Epithelial cell of prostate (primary cell): ENCODE measurements at regions not wholly inside any gene's neighbourhood (a gene's known extent, or its start where the extent isn't known, plus 50 kb on each side); places are given as distances from the start of the nearest gene placed in this dataset.
A peak's percentile ranks its signal among the peaks of the same experiment; 100 is the strongest.

Experiments used
- DNase-seq: peaks from one replicate; pipeline ENCODE4 v3.0.0-alpha.2; 2011; ENCODE audit warnings: low read depth, low spot score
- H3K27ac ChIP-seq: fragments of 450-650 bp; 2 replicates; pipeline ENCODE4 v1.5.1; 2017; ENCODE audit warnings: mild to moderate bottlenecking

DNA sequence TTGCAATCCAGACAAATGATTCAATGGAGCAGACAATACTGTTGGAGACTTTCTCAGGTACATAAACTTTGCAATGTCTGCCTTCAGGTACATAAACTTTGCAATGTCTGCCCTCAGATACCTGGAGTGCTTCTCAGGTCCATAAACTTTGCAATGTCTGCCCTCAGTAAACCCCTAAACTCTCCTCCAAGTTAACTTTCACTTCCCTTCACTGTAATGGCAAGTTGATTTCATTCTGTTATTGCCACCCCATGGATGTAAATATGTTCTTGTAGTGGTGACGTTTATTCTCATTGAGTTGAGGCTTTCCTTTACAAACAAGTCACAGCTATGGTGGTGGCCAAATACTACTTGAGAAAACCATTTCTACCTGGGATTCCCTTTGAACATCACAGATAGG, 338.8 kb downstream of the EPM2A start:
- no peak overlapping the region for H3K27ac ChIP-seq

DNA sequence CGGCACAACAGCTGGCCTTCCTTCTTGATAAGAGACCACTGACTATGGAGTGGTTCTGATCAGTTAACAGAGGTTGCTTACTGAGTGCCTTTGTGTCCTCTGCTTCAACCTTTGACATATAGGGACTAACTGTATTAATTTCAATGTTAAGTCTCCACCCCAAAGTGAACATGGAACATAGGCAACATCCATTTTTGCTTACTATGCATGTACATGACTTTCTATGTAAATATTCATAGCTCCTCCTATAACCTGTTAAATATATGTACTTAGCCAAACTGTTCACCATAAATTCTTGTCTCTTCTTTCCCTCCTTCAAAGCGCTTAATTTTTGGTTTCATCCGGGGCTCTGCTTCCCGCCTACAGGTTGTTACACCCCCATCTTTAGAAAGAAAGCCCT, 334.8 kb downstream of the EPM2A start:
- no peak for DNase-seq
- no peak overlapping the region for H3K27ac ChIP-seq

More for the DNA sequence above, 338.8 kb downstream of the EPM2A start:
- no peak for DNase-seq

DNA sequence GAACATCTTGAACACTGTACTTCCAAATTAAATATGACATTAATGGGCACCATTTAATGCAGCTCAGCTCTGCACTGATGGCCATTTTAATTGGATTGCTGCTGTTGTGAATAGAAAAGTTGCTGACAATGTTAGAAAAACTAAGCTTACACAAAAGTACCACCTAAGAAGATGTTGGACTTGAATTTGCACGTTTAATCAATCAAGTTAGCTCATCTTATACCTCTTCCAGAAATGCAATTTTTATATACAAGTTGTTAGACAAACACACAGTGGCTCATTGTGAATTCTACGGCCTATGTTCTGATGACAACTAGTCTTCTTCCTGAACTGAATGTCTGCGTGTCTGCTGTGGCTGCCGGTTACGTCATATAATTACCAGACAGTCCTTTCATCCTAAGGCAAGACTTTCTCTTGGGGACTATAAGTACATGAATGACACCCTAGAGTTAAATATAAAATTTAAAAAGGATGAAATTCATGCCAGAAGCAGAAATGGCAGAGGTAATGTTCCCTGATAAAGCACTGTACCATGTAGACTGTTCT, 330.2 kb downstream of the EPM2A start:
- no peak overlapping the region for H3K27ac ChIP-seq

DNA sequence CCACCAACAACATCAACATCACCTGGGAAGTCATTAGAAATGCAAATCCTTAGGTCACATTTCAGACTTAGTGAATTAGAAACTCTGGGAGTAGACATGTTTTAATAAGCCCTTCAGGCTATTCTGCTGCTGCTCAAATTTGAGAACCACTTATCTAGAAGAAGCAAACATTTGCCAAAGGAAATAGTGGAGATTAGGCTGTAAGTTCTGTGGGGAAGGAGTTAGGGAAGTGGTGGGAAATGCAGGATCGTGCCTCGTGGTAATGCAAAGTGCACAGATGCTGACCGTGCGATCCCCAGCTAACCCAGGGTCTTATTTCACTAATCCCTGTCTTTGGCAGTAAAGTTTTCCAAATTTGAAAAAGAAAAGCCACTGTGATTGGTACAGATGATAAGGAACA, 328.5 kb downstream of the EPM2A start:
- no peak overlapping the region for H3K27ac ChIP-seq
- no peak for DNase-seq

More for the DNA sequence above, 330.2 kb downstream of the EPM2A start:
- no peak for DNase-seq

DNA sequence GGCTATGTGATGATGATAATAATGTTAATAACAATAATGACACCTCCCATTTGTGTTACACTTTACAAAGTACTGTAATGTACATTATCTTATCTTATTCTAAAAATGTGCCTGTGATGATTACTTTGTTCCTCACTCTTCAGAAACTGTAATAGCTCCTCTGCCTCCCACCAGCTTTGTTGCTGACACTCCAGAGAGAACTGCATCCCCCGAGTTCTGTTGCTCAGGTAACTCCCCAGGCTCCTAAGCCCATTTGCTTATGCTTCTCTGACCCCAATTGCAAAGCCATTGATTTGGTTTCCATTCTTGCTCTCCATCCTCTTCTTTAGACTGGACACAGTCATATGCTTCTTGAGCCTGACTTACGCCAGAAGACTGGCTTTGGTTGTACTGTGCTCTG, 319.7 kb downstream of the EPM2A start:
- no peak for DNase-seq
- H3K27ac ChIP-seq: no peak overlapping the region

DNA sequence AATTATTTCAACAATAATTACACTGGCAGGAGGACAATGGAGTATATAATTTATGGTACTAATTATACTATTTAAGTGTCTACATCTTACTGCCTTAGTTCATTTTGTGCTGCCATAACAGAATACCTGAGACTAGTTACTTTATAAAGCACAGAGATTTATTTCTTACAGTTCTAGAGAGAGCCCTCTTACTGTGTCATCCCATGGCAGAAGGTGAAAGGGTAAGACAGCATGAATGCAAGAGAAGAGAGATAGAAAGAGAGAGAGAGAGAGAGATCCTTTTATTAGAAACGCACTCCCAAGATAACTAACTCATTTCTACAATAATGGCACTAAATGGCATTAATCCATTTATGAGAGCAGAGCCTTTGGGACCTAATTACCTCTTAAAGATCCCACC, 314.7 kb downstream of the EPM2A start:
- no peak overlapping the region for H3K27ac ChIP-seq
- DNase-seq: no peak

DNA sequence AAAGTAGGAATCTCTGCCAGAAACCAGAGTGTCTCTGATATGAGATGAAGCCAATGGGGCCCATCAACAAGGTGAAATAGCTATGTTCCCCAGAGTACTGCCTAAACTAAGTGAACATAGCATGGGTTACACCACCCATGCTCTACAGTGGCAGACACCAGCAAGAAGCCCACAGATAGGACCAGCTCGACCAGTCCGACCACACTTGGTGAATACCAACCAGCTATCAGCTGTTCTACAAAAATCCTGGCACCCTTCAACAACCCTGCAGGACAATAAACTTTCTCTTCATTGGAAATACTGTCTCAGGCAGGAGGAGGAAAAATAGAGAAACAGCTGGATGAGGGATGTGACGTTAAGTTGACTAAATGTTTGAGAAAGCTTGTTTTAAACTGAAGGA, 311.4 kb downstream of the EPM2A start:
- no peak for DNase-seq
- H3K27ac ChIP-seq: no peak overlapping the region

DNA sequence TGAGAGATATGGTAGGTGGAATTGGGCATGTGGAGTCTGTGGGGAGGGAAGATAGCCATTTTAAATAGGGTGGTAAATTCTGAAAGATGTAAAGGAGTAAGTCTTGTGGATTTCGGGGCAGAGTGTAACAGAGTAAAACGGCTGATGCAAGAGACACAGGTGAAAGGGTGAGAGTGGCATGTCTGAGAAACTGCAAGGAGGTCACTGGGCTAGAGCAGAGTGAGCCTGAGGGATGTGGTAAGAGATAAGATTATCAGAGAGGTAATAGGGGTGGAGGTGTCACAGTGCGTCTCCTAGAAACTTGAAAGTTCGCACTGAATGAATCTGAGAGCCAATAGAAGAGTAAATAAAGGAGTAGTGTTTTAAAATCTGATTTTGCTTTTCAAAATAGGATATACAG, 308.1 kb downstream of the EPM2A start:
- no peak for DNase-seq
- no peak overlapping the region for H3K27ac ChIP-seq

DNA sequence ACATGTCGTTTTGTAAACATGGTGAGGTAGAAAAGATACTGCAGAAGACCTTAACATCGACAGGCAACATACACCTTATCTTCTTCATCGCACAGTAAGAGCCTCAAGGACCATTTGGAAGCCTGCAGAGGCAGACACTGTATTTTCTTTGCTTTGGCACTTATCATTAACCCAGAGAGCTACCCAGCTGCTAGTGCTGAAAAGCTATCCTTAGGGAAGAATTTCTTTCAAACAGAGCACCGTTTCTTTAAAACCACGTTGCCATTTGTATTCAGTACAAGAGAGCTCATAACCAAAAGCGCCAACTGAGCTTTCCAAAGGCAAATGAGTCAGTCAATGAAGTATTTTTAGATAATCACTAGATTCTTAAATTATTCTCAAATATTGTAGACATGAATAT, 306.6 kb downstream of the EPM2A start:
- H3K27ac ChIP-seq: no peak overlapping the region
- no peak for DNase-seq

DNA sequence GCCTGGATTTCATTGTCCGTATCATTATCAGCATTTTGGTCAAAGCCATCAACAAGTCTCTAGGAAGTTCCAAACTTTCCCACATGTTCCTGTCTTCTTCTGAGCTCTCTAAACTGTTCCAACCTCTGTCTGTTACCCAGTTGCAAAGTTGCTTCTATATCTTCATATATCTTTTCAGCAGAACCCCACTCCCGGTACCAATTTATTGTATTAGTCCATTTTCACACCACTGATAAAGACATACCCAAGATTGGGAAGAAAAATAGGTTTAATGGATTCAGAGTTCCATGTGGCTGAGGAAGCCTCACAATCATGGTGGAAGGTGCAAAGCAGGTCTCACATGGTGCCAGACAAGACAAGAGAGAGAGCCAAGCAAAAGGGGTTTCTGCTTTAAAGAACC, 293.2 kb downstream of the EPM2A start:
- no peak overlapping the region for H3K27ac ChIP-seq
- no peak for DNase-seq

DNA sequence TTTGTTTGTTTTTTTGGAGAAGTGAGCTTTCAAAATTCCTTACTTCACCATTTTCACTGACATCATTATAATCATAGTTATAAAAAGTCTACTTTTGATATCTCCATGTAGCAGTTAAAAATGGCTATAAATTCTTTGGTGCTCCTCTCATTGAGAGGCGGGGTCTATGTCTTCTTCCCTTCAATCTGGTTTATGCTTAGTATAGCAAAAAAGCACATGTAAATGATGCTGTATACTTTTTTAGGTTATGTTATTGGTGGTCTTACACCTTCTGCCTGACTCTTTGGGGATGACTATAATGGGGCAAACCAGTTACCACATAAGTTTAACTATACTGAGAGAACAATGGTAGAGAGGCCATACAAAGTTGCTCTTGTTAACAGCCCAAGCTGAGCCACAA, 289.6 kb downstream of the EPM2A start:
- H3K27ac ChIP-seq: no peak overlapping the region
- no peak for DNase-seq

DNA sequence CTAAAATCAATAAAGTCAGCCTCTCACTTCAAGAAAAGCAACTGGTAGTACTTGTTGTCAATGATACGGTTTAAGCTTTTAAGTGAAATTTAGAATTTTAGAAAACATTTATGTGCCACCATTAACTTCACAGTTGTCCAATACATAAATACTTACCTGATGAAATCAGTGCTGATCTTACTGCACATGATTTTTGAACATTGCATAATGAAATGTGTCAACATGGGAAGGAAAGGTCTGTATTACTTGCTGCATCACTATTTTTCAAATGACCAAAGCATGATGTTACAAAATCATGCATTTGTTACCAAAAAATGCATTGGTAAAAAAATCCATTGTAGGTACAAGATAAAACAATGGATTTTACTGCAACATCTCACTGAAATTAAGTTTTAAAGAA, 284.3 kb downstream of the EPM2A start:
- DNase-seq: no peak
- no peak overlapping the region for H3K27ac ChIP-seq

DNA sequence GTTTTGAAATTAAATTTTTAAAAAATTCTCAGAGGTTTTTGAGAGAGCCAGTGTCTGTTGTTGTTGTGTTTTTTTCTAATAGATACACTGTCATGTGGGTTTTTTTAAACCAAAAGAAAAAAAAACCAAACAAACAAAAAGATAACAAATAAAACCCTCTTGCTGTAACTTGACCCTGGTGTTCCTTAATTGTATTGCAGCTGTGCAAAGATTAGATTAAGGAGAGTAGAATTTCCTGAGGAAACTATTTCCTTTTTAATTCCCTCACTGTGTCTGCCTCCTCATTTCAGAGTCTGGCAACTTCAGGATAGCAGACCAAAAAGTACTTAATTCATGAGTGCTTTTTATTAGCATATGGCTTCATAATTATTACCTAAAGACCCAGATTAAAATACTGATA, 281.9 kb downstream of the EPM2A start:
- DNase-seq: no peak
- H3K27ac ChIP-seq: no peak overlapping the region

DNA sequence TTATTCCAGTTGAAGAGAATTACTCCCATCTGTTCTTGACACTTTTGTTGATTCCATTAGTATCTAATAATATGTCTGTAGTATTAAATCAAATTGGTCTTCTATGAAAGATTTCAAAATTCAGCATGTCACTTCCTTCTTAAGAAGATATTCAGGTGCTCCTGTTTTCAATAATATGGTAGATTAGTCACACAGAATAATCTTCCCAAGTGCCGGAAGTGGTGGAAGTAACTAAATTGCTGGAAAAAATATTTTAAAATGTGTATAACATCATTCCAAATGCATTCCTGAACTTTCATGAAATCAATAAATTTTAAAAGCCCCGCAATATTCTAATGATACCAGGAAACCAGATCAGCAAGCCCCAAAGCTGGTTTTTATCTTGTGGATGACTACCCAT, 281.3 kb downstream of the EPM2A start:
- DNase-seq: no peak
- H3K27ac ChIP-seq: no peak overlapping the region

DNA sequence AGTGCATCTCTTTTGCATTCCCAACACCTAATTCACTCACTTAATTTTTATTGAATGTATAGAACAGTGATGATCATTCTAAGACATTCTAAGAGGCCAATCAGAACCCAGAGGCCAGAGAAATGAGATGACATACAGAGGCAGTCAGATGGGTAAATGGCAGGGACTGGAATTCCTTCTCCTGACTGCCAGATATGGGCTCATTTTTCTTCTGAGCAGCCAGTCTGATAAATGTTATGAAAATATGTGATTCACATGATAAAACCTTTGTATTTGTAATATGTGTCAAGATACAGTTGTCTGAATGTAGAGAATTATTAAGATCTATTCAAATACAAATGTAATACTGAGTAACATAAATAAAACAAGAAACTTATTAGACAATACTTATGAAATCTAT, 277.8 kb downstream of the EPM2A start:
- H3K27ac ChIP-seq: no peak overlapping the region
- no peak for DNase-seq

DNA sequence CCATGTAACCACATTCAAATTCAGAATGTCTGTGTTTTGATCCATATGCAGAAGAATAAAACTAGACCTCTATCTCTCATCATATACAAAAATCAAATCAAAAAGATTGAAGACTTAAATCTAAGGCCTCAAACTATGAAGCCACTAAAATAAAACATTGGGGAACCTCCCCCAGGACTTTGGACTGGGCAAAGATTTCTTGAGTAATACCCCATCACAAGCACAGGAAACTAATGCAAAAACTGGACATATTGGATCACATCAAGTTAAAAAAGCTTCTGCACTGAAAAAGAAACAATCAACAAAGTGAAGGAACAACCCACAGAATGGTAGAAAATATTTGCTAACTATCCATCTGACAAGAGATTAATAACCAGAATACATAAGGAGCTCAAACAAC, 266.8 kb downstream of the EPM2A start:
- no peak for DNase-seq
- H3K27ac ChIP-seq: no peak overlapping the region

DNA sequence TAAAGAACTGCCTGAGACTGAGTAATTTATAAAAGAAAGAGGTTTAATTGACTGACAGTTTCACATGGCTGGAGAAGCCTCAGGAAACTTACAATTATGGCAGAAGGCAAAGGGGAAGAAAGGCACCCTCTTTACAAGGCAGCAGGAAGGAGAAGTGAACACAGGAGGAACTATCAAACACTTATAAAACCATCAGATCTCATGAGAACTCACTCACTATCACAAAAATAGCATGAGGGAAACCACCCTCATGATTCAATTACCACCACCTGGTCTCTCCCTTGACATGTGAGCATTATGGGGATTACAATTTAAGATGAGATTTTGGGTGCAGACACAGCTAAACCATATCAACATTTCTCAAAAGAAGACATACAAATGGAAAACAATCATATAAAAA, 266.3 kb downstream of the EPM2A start:
- no peak for DNase-seq
- no peak overlapping the region for H3K27ac ChIP-seq

DNA sequence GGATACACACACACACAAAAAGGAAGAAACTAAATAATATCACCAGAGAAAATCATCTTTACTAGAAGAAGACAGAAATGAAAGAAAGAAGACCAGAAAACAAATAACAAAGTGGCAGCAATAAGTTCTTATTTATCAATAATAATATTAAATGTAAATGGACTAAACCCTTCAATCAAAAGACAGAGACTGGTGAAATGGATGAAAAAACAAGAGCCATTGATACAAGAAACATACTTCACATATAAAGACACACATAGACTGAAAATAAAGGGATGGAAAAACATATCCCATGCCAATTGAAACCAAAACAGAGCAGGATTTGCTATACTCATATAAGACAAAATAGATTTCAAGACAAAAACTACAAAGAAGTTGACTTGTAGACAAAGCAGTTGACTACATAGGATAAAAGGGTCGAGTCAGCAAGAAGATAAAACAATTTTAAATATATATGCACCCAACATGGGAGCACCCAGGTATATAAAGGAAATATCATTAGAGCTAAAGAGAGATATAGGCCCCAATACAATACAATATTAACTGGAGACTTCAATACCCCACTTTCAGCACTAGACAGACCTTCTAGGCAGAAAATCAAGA, 259.4 kb downstream of the EPM2A start:
- H3K27ac ChIP-seq: no peak overlapping the region
- no peak for DNase-seq

DNA sequence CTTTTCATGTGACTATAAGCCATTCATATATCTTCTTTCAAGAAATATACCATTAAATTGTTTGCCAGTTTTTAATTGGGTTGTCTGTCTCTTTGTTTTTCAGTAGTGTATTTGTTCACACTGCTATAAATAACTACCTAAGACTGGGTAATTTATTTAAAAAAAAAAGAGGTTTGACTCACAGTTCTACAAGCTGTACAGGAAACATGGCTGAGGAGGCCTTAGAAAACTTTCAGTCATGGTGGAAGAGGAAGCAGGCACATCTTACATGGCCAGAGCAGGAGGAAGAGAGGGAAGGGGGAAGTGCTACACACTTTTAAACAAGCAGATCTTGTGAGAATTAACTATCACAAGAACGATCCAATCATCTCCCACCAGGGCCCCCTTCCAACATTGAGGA, 255.3 kb downstream of the EPM2A start:
- DNase-seq: no peak

DNA sequence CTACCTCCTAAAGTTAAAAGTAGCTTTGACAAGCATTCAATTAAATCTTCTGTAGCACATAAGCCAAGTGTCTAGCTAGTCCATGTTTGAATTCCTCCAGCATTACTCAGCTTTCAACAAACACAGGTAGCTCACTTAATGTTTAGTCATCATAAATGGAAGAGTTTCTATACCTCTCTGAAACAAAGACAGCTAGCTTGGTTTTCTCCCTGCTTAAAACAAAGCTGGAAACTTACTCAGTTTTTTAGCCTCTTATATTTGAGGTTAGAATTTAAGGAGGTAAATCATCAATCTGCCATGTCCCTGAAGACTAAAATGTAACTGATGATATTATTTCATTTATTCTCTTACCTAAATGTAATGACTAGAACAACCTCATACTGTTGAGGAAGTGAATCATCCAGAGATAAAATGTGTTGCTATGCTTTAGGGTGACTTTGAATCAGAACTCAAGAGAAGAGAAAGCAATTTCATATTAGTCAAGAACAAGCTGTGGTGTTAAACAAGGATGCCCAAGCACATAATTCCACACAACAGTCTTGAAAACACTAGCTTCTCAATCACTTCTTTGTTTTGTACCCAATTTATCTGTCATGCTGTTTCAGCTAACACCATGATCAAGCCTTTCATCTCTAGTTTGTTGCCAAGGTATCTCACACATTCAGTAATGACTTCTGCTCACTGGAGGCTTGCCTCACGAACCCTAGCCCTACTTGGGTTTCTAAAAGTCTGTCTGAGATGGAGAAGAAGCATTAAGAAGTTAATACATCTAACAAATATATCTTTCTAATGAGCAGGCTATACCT, 251.9 kb downstream of the EPM2A start:
- H3K27ac ChIP-seq: peak overlapping the region; percentile 90
- peak; percentile 64 for DNase-seq

More for the DNA sequence above, 255.3 kb downstream of the EPM2A start:
- no peak overlapping the region for H3K27ac ChIP-seq

DNA sequence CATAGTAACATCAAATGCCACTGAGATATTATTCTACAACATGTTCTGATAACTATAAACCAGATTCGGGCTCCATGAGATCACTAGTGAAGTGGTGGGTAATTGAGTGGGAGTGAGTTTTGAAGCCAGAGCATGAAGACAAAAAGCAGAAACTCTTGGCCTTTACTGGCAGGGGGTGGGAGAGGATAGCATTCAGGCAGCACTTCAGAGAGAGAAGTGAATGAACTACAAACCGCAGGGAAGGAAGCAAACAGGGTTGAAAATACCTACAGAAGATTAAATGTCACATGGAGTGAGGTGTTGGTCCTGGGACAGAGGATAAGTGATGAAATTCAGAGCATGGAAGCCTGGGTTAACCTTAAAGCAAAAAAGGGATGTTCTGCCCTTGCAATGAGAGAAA, 250.0 kb downstream of the EPM2A start:
- H3K27ac ChIP-seq: no peak overlapping the region

DNA sequence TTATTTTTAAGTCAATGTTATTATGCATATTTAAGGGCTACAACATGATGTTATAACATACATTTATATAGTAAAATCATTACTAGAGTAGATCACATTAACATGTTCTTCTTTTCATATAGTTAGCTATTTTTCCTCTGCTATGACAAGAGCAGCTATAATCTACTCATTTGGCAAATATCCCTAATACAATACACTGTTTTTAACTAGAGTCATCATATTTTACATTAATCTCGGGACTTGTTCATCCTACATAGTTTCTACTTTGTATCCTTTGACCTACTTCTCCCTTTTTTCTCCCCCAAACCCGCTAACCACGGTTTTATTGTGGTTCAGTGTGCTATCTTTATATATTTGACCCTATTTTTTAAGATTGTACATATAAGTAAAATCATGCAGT, 249.0 kb downstream of the EPM2A start:
- no peak for DNase-seq
- no peak overlapping the region for H3K27ac ChIP-seq

More for the DNA sequence above, 250.0 kb downstream of the EPM2A start:
- no peak for DNase-seq
